ENCODE measurements at regions not wholly inside any gene's neighbourhood (a gene's known extent, or its start where the extent isn't known, plus 50 kb on each side); places are given as distances from the start of the nearest gene placed in this dataset.

DNA sequence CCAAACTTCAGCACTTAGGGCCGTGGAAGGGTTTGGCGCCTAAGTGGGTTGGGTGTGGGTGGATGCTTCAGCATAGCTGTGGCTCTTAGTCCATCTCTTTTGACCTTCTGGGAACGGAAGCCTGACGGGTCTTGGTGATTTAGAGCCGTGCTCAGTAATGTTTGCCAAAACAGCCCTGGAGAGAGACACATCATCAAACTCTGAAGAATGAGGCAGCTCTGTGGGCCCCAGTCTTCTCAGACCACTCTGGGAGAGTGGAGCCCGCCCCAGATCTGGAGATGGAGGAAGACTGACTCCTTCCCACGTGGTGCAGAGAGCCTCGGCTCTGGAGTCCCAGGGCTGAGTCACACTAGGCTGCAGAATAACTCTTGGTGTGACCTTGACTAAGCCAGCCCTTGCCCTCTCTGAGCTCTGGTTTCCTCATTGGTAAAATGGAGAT, 168.9 kb downstream of the C11orf91 start:
- TF ChIP-seq, protein P1, sequence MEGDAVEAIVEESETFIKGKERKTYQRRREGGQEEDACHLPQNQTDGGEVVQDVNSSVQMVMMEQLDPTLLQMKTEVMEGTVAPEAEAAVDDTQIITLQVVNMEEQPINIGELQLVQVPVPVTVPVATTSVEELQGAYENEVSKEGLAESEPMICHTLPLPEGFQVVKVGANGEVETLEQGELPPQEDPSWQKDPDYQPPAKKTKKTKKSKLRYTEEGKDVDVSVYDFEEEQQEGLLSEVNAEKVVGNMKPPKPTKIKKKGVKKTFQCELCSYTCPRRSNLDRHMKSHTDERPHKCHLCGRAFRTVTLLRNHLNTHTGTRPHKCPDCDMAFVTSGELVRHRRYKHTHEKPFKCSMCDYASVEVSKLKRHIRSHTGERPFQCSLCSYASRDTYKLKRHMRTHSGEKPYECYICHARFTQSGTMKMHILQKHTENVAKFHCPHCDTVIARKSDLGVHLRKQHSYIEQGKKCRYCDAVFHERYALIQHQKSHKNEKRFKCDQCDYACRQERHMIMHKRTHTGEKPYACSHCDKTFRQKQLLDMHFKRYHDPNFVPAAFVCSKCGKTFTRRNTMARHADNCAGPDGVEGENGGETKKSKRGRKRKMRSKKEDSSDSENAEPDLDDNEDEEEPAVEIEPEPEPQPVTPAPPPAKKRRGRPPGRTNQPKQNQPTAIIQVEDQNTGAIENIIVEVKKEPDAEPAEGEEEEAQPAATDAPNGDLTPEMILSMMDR (IDR thresholded peaks at IDR 0.05): no peak
- no peak for TF ChIP-seq POLR2A (IDR thresholded peaks at IDR 0.05)

Measured in testis (tissue), 2 donors.